HG02943 (cell line): ENCODE measurements at regions not wholly inside any gene's neighbourhood (a gene's known extent, or its start where the extent isn't known, plus 50 kb on each side); places are given as distances from the start of the nearest gene placed in this dataset.

Source experiments
- ATAC-seq: cut with Tn5 transposase; IDR thresholded peaks from one replicate; pipeline ENCODE4 v1.9.1; 2021; ENCODE audit warnings: mild to moderate bottlenecking, low read depth, moderate library complexity; ENCODE audit not compliant: unreplicated experiment

DNA sequence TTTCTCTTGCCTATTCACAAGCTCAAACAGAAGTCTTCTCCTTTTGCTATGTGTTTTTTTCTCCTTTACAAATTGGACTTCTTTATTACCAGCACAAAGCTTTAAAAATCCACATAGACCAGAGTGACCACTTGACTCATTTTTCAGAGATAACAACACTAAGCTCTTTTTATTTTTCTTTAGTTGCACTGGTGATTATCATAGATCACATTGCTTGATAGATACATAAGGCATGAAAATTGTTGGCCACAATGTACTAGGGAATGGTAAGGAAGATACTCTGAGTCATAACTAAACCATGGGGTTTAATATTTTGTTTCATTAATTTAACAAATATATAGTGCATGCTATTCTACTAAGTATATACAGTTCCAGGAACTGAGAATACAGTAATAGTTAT, 159.0 kb downstream of the GASK1B start:
- ATAC-seq: no peak

- ATAC-seq: no peak
These were observed 162.5 kb downstream of the GASK1B start for GRCh38 chr4:158010361-158010760.

- no peak for ATAC-seq
These were observed 164.1 kb downstream of the GASK1B start for GRCh38 chr4:158008551-158009218.

DNA sequence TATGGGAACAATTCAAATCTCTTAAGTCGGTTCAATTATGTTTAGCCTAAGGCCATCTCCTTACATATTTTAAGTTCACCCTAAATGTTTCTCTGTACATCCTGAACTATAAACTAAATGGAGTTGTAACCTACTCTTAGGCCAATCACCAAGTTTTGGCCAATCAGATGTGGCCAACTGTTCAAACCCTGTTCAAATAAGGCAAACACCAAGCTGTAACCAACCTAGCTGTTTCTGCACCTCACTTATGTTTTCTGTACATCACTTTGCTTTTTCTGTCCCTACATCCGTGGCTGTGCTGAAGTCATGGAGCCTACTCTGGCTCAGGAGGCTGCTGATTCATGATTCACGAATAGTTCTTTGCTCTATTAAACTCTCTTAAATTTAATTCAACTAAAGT, 165.3 kb downstream of the GASK1B start:
- ATAC-seq: no peak

DNA sequence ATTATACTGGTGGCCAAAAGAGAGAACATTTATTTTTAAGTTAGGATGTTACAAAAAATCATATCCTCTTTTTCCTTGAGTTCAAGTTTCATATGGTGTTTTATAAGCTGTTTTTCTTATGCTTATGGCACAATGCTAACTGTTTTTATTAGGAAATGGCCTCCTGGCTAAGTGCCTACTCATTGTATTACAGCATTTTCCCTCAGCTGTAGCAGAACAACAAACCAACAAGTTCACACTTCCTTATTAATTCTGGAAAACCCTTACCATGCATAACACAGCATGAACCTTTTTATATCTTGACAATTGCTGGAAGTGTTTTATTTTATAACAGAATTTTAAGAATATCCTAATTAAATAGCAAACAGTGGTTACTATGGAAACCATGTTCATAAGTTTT, 165.8 kb downstream of the GASK1B start:
- no peak for ATAC-seq

DNA sequence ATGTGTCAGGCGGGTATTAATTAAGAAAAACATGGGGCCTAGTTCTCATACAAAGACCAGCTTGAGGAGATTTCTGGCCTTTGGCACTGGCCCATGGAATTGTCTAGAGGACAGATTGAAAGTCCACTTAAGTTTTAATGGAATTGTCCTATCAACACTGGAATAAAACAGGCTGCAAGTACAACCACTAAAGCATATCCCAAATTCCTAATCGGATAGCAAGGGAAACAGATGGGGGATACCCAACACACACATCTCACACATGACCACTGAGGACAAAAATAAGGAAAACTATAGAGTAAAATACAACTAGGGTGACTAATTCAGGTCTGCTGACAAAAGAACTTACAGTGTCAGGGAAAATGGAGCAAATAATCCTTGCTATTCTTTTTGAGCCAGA, 167.8 kb downstream of the GASK1B start:
- ATAC-seq: no peak

- no peak for ATAC-seq
These were observed 168.7 kb downstream of the GASK1B start for GRCh38 chr4:158004101-158004500.

GRCh38 chr4:158003212-158003611, 169.6 kb downstream of the GASK1B start:
- no peak for ATAC-seq

- ATAC-seq: no peak
These were observed 170.7 kb downstream of the GASK1B start for GRCh38 chr4:158002173-158002572.

GRCh38 chr4:158001756-158002155, 171.1 kb downstream of the GASK1B start:
- ATAC-seq: no peak

- no peak for ATAC-seq
These were observed 173.1 kb downstream of the GASK1B start for GRCh38 chr4:157999723-158000122.

DNA sequence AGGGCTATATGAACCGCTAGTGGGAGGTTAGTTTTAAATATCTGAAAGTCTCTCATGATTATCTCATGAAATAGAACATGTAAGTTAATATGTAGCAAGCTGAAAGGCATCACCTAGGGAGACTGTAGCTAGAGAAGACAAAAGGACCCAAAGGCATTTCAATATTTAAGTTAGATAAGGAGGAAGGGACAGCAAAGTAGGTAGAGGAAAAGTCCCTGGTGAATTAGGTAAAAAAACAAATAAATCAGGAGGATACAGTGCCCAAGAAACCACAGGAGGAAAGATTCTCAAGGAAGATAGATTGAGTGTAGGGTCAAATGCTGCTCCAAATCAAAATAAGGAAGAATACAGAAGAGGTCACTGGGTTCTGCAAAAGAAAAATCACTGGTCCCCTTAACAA, 175.5 kb downstream of the GASK1B start:
- ATAC-seq: no peak

DNA sequence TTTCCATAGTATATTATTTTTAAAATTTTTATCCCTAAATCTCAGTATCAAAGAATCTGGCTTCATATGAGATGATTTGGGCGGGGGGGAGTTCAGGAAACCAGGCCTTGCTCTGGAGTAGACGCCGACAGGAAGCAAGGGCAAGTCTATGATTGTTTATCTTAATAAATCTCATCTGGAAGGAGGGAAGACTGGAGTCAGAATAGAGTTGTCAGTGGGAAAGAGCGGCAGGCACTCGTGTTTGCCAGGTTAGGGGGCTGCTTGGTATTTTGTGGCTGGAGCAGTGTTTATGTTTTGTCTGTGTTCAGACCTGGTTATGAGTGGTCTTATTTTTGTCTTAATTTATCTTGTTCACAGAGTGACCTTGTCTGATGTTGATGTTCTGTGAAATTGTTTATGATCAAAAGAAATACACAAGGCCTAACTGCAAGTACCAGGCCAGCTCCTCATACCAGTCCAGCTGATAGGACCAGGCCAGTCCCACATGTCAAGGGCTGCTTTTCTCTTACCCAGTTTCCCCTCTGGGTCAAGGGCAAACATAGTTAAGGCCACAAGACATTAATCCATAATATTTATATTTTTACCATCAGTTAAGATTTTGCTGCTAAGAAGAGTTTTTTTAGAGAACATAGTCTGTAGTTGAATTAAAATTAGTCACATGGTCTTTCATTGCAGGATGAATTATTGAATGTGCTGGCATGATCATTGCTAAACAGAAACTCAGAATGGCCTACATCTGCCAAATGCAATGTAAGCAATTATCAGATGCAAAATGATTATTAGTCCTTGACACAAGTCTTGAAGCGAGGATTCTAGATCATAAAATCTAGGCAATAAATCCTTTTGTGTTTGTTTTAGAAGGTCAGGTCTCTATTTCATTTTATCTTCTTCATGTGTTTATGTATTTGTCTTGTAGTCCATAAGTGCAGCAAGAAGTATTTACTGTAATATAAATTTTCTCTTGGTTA, 176.5 kb downstream of the GASK1B start:
- ATAC-seq: no peak

- ATAC-seq: no peak
These were observed 178.0 kb downstream of the GASK1B start for GRCh38 chr4:157994863-157995262.

DNA sequence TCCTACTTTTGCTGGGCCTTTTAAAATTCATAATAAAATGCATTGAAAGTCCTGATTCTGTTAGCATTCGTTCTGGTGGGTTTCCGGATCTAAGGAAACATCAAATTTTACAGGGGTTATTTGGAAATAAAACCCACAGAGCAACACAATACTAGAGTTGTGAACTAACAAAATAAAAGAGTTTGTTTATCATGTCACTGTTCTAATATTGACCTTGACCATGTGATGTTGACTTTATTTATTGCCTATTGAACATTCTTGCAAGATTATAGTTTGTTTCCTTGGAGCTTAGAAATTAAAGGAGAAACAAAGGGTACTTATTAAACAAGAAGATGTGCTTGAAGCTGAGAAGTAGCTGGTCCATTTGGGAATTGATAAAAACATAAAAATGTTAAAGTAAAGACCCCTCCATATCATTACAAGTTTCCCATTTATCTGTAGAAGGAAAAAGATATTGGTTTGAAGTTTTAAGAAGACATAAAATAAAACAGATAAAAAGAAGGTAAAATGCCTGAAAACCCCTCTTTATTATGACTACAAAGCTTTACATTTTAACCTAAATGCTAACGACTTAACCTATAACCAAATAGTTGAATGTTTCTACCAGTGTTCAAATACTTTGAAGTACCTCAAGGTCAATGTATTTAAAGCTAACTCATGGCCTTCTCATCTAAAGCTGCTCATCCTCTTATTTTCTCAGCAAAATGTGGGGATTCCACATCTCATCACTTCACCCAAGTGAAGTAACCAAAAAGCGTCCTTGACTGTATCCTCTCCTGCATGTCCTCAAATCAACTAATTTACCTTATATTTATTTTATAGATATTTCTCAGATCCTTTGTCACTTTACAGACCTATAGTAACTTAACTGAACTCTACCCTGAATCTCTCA, 179.6 kb downstream of the GASK1B start:
- no peak for ATAC-seq

GRCh38 chr4:157992038-157992705, 180.7 kb downstream of the GASK1B start:
- peak; percentile 60 for ATAC-seq

GRCh38 chr4:157988641-157989040, 184.2 kb downstream of the GASK1B start:
- ATAC-seq: no peak

- no peak for ATAC-seq
These were observed 188.4 kb downstream of the GASK1B start for GRCh38 chr4:157984285-157984911.

DNA sequence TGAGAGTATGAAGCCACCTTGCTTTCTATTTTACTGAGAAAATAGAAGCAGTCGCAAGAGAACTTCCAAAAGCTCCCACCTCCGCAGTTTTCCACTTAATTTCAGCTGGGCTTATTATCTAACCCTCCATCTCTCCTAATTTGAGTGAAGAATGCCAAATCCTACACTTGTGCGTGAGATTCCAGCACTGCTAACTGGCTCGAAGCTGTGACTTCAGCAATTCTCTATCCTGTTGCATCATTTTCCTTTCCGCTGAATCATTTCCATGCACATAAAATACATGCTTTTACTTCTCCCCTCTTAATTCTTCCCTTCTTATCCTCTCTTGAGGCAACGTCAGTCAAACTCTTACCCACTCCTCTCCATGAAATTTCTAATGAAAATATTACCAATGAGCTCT, 189.5 kb downstream of the GASK1B start:
- ATAC-seq: no peak

- no peak for ATAC-seq
These were observed 192.7 kb downstream of the GASK1B start for GRCh38 chr4:157980158-157980557.
